H1 (cell line): ENCODE measurements at regions not wholly inside any gene's neighbourhood (a gene's known extent, or its start where the extent isn't known, plus 50 kb on each side); places are given as distances from the start of the nearest gene placed in this dataset.

ENCODE experiments used
- CTCF ChIA-PET: fragments of 300-600 bp; sonication (Branson Sonifier 250); formaldehyde crosslinking; loops from one replicate; lab custom pipeline; 2021; ENCODE audit not compliant: partially characterized antibody; lab: Charles Lee
- POLR2A ChIA-PET: fragments of 300-600 bp; sonication (Branson Sonifier 250); formaldehyde crosslinking; loops from one replicate; lab custom pipeline; 2021; ENCODE audit warnings: inconsistent platforms; ENCODE audit not compliant: partially characterized antibody; lab: Charles Lee
- DNase-seq, 2 experiments: peaks; one replicate each; pipeline versions ENCODE4 v3.0.0 to v3.0.0-alpha.2; 2010 to 2022; ENCODE audit warnings: low spot score in 2 of 2, low read depth in 1 of 2, mixed read lengths in 1 of 2
- FAIRE-seq: peaks from 2 replicates; lab custom pipeline; 2011; peaks lifted over from hg19 to GRCh38; lab: Jason Lieb, UNC
- H2AFZ ChIP-seq: 2 replicates; pipeline ENCODE4 v1.8.1; 2012; ENCODE audit warnings: low read length, inconsistent platforms
- H2AK5ac ChIP-seq: 2 replicates; pipeline ENCODE4 v1.6.1; 2013; ENCODE audit warnings: low read depth, low read length
- H2BK120ac ChIP-seq: replicated peaks from 2 replicates; pipeline ENCODE3; 2013; ENCODE audit warnings: low read depth, low read length, inconsistent platforms
- H2BK12ac ChIP-seq: 2 replicates; pipeline ENCODE4 v1.6.1; 2013; ENCODE audit warnings: low read depth, low read length
- H2BK15ac ChIP-seq: 2 replicates; pipeline ENCODE4 v1.6.1; 2013; ENCODE audit warnings: low read length
- H2BK20ac ChIP-seq: 2 replicates; pipeline ENCODE4 v1.6.1; 2013; ENCODE audit warnings: low read length
- H2BK5ac ChIP-seq: 2 replicates; pipeline ENCODE4 v1.6.1; 2013; ENCODE audit warnings: low read depth, low read length
- H3K14ac ChIP-seq: 2 replicates; pipeline ENCODE4 v1.6.1; 2013; ENCODE audit warnings: inconsistent platforms; ENCODE audit not compliant: insufficient read length
- H3K18ac ChIP-seq: 2 replicates; pipeline ENCODE4 v1.6.1; 2013; ENCODE audit warnings: low read length; ENCODE audit errors: extremely low read depth
- H3K23ac ChIP-seq: 2 replicates; pipeline ENCODE4 v1.6.1; 2013; ENCODE audit warnings: inconsistent platforms; ENCODE audit not compliant: insufficient read length
- H3K23me2 ChIP-seq: 2 replicates; pipeline ENCODE4 v1.6.1; 2013; ENCODE audit warnings: low read depth, low read length
- H3K27ac ChIP-seq: 2 replicates; pipeline ENCODE4 v1.6.1; 2011; ENCODE audit warnings: low read depth, low read length, inconsistent platforms
- H3K27me3 ChIP-seq, 4 experiments: replicated peaks in 1 of 4; 1 replicate in 1 of 4; 2 replicates in 3 of 4; pipeline versions ENCODE4 v1.6.1 to v1.8.1; 2011 to 2013; ENCODE audit warnings: low read length in 3 of 4, mild to moderate bottlenecking in 3 of 4, inconsistent platforms in 2 of 4, mixed read lengths in 2 of 4, moderate library complexity in 1 of 4; ENCODE audit not compliant: control insufficient read depth in 3 of 4, insufficient read depth in 3 of 4; ENCODE audit errors: extremely low read depth in 1 of 4
- H3K36me3 ChIP-seq, 4 experiments: 2 replicates each; pipeline versions ENCODE4 v1.6.1 to v1.8.1; 2011 to 2013; ENCODE audit warnings: mild to moderate bottlenecking in 4 of 4, low read length in 3 of 4, moderate library complexity in 2 of 4, control low read depth in 1 of 4, inconsistent platforms in 1 of 4; ENCODE audit not compliant: insufficient read depth in 4 of 4, control insufficient read depth in 2 of 4
- H3K4ac ChIP-seq: replicated peaks from 2 replicates; pipeline ENCODE3; 2013; ENCODE audit warnings: low read length, low read depth, mixed read lengths, inconsistent platforms; ENCODE audit not compliant: insufficient read length
- H3K4me1 ChIP-seq, 4 experiments: replicated peaks in 1 of 4; 1 replicate in 1 of 4; 2 replicates in 3 of 4; pipeline versions ENCODE4 v1.6.1 to v1.8.1; 2011 to 2013; ENCODE audit warnings: low read length in 3 of 4, inconsistent platforms in 2 of 4, mixed read lengths in 1 of 4; ENCODE audit not compliant: insufficient read depth in 4 of 4, control insufficient read depth in 3 of 4
- H3K4me2 ChIP-seq, 2 experiments: 2 replicates each; pipeline versions ENCODE4 v1.6.1 to v1.8.1; 2011 to 2013; ENCODE audit warnings: low read depth in 2 of 2, low read length in 2 of 2, control low read depth in 1 of 2, inconsistent platforms in 1 of 2, mild to moderate bottlenecking in 1 of 2; ENCODE audit not compliant: insufficient read depth in 1 of 2
- H3K4me3 ChIP-seq, 4 experiments: fragments of 200-600, 300-600 bp in 1 of 4; sonication (generic), shearing (Covaris generic), sonication (Bioruptor Twin) in 1 of 4; 2 replicates each; pipeline versions ENCODE4 v1.5.1 to v1.8.1; 2011 to 2016; ENCODE audit warnings: low read length in 4 of 4, low read depth in 3 of 4, control low read depth in 2 of 4, inconsistent platforms in 2 of 4, mild to moderate bottlenecking in 2 of 4, mixed read lengths in 1 of 4, moderate library complexity in 1 of 4; ENCODE audit not compliant: insufficient read depth in 2 of 4; ENCODE audit errors: extremely low read depth in 1 of 4
- H3K56ac ChIP-seq: replicated peaks from 2 replicates; pipeline ENCODE3; 2013; ENCODE audit warnings: low read depth, mild to moderate bottlenecking, mixed read lengths, low read length, inconsistent platforms; ENCODE audit not compliant: insufficient read length
- H3K79me1 ChIP-seq: 2 replicates; pipeline ENCODE4 v1.6.1; 2013; ENCODE audit warnings: low read depth, low read length, control low read depth
- H3K79me2 ChIP-seq, 2 experiments: 2 replicates each; pipeline versions ENCODE4 v1.6.1 to v1.8.1; 2012 to 2013; ENCODE audit warnings: low read length in 2 of 2, mild to moderate bottlenecking in 2 of 2, inconsistent platforms in 1 of 2; ENCODE audit not compliant: insufficient read depth in 2 of 2, control insufficient read depth in 1 of 2
- H3K9ac ChIP-seq, 4 experiments: replicated peaks in 1 of 4; 1 replicate in 1 of 4; 2 replicates in 3 of 4; pipeline versions ENCODE4 v1.6.1 to v1.8.1; 2011 to 2013; ENCODE audit warnings: low read depth in 3 of 4, low read length in 3 of 4, control low read depth in 2 of 4, mild to moderate bottlenecking in 2 of 4, moderate library complexity in 2 of 4, inconsistent platforms in 1 of 4; ENCODE audit errors: extremely low read depth in 1 of 4
- H3K9me3 ChIP-seq, 2 experiments: 2 replicates each; pipeline versions ENCODE4 v1.6.1 to v1.8.1; 2012 to 2013; ENCODE audit warnings: mild to moderate bottlenecking in 2 of 2, moderate library complexity in 2 of 2, control low read depth in 1 of 2, inconsistent platforms in 1 of 2, low read depth in 1 of 2, low read length in 1 of 2, mixed read lengths in 1 of 2; ENCODE audit not compliant: insufficient read depth in 2 of 2
- H4K20me1 ChIP-seq, 2 experiments: replicated peaks in 1 of 2; 2 replicates each; pipeline versions ENCODE3 to v1.8.1; 2011 to 2013; ENCODE audit warnings: inconsistent platforms in 2 of 2, low read length in 2 of 2, mild to moderate bottlenecking in 1 of 2; ENCODE audit not compliant: insufficient read depth in 2 of 2, control insufficient read depth in 1 of 2
- H4K5ac ChIP-seq: 2 replicates; pipeline ENCODE4 v1.6.1; 2013; ENCODE audit warnings: low read length, low read depth, mixed read lengths, inconsistent platforms; ENCODE audit not compliant: insufficient read length
- H4K8ac ChIP-seq: 2 replicates; pipeline ENCODE4 v1.8.0; 2013; ENCODE audit warnings: mild to moderate bottlenecking, moderate library complexity, low read length, inconsistent platforms; ENCODE audit not compliant: insufficient read depth; ENCODE audit errors: extremely low read depth
- H4K91ac ChIP-seq: replicated peaks from 2 replicates; pipeline ENCODE3; 2013; ENCODE audit warnings: low read length, mixed read lengths, inconsistent platforms; ENCODE audit not compliant: insufficient read length
- SUZ12 ChIP-seq: fragments of 200-600 bp; sonication (generic); IDR thresholded peaks from 2 replicates; pipeline ENCODE4 v1.6.1; 2012; ENCODE audit warnings: mild to moderate bottlenecking, inconsistent platforms, low read length, moderate library complexity, mixed read lengths
- TEAD4 ChIP-seq: IDR thresholded peaks from 2 replicates; pipeline ENCODE4 v1.6.1; 2012; ENCODE audit warnings: low read depth, low read length, inconsistent platforms, mixed read lengths
- WGBS, 2 experiments: shearing (Covaris generic) in 1 of 2; methylation state at CpG; one replicate each; pipeline versions ENCODE4 v1.1.6 to v1.1.7; 2013 to 2015; ENCODE audit warnings: low lambda C conversion rate in 2 of 2, mixed read lengths in 2 of 2, inconsistent platforms in 1 of 2, low coverage in 1 of 2, missing lambda C conversion rate in 1 of 2; ENCODE audit not compliant: insufficient replicate concordance in 2 of 2, insufficient coverage in 1 of 2, insufficient read length in 1 of 2; ENCODE audit errors: extremely low coverage in 1 of 2, missing lambda C conversion rate in 1 of 2; 5-methylcytosine and 5-hydroxymethylcytosine counted together

GRCh38 chr11:103651341-103651998, 385.0 kb upstream of the DDI1 start:
- no peaks in the 10 kb centered on the region for H3K27me3 ChIP-seq
- no peak overlapping the region for H2BK12ac ChIP-seq
- 86% methylated on average over 5 of the region's 5 CpGs; no CpG with 5 or more reads in 1 of the 2 experiments for WGBS, 2 experiments
- no peak overlapping the region for H3K56ac ChIP-seq
- no peaks in the 10 kb centered on the region for H3K79me2 ChIP-seq
- no peaks in the 10 kb centered on the region for H3K23me2 ChIP-seq
- no peak overlapping the region for H3K9ac ChIP-seq
- no peak overlapping the region for H3K23ac ChIP-seq
- peaks cover 14 to 17% of the 10 kb centered on the region in 2 experiments; a peak in 2 of 4 replicates for H3K9me3 ChIP-seq
- DNase-seq: no peak
- H2BK120ac ChIP-seq: no peak overlapping the region
- H2BK5ac ChIP-seq: no peak overlapping the region
- H2AK5ac ChIP-seq: no peak overlapping the region
- H3K36me3 ChIP-seq: peaks cover 0 to 6% (median 0%) of the 10 kb centered on the region in 4 experiments; a peak in 1 of 8 replicates
- no peak overlapping the region for H4K91ac ChIP-seq
- no peak overlapping the region for H3K4me2 ChIP-seq
- H2BK20ac ChIP-seq: no peak overlapping the region
- POLR2A ChIA-PET: no interaction called here
- no peak overlapping the region for H4K8ac ChIP-seq
- no peak overlapping the region for H3K4ac ChIP-seq
- H4K5ac ChIP-seq: no peak overlapping the region
- TF ChIP-seq SUZ12 (no peak), TEAD4 (no peak)
- H2BK15ac ChIP-seq: no peak overlapping the region
- no peak overlapping the region for H3K18ac ChIP-seq
- no peak overlapping the region for H3K14ac ChIP-seq
- H2AFZ ChIP-seq: no peak overlapping the region
- H3K79me1 ChIP-seq: no peaks in the 10 kb centered on the region
- no peaks in the 10 kb centered on the region for H4K20me1 ChIP-seq
- no peak overlapping the region for H3K27ac ChIP-seq
- H3K4me3 ChIP-seq: no peak overlapping the region
- CTCF ChIA-PET: interaction anchor here (1.1 kb wide), 1 partner anchor 9 kb away, joined by 6 read pairs; no protein-coding TSS in a partner anchor
- no peaks in the 10 kb centered on the region for H3K4me1 ChIP-seq
- no peak for FAIRE-seq
